ENCODE measurements at regions not wholly inside any gene's neighbourhood (a gene's known extent, or its start where the extent isn't known, plus 50 kb on each side); places are given as distances from the start of the nearest gene placed in this dataset.

- Mint-ChIP-seq H3K9me3 (ENCODE audit: unreplicated experiment) (peaks cover 13% of the 10 kb centered on the region), H3K4me3 (ENCODE audit: unreplicated experiment) (no peak overlapping the region), H3K27ac (ENCODE audit: unreplicated experiment) (no peak overlapping the region), H3K4me1 (ENCODE audit: low read depth, unreplicated experiment) (peaks cover 7% of the 10 kb centered on the region), H3K36me3 (ENCODE audit: insufficient read depth, unreplicated experiment) (no peaks in the 10 kb centered on the region), H3K27me3 (ENCODE audit: insufficient read depth, unreplicated experiment) (no peaks in the 10 kb centered on the region)
- no peaks in the 10 kb centered on the region for H3K27me3 ChIP-seq (replicated peaks; ENCODE audit: control insufficient read depth, insufficient read depth, low read length)
- H3K4me3 ChIP-seq (ENCODE audit: low read depth, low read length) = no peak overlapping the region
- BruUV-seq (replicated peaks) = no TSS peak
- H3K36me3 ChIP-seq (ENCODE audit: control insufficient read depth, insufficient read depth, low read length) = no peaks in the 10 kb centered on the region
- intact Hi-C loops (cut with micrococcal nuclease; ENCODE audit: unreplicated experiment) = no loop called here
- CTCF ChIA-PET = no interaction called here
- 0 out of 2 replicates have a peak, but pooled peaks cover 7% of the 10 kb centered on the region for H3K4me1 ChIP-seq
- no peaks in the 10 kb centered on the region; the same call in 1 of the 2 replicates for H3K9me3 ChIP-seq
- POLR2A ChIA-PET = no interaction called here
- DNase-seq = no peak
- no peak for TF ChIP-seq CTCF (IDR thresholded peaks at IDR 0.05; ENCODE audit: insufficient read depth in 1 of 2, low read depth in 1 of 2, low read length in 1 of 2, severe bottlenecking in 1 of 2, unreplicated experiment in 1 of 2)
Measured at GRCh38 chr11:13103962-13104554, 94.9 kb downstream of the RASSF10 start.

GRCh38 chr11:13104619-13105236 is 95.6 kb downstream of the RASSF10 start:
- no peak for TF ChIP-seq CTCF (IDR thresholded peaks at IDR 0.05; ENCODE audit: insufficient read depth in 1 of 2, low read depth in 1 of 2, low read length in 1 of 2, severe bottlenecking in 1 of 2, unreplicated experiment in 1 of 2)
- Mint-ChIP-seq H3K36me3 (ENCODE audit: insufficient read depth, unreplicated experiment) (no peaks in the 10 kb centered on the region), H3K4me3 (ENCODE audit: unreplicated experiment) (no peak overlapping the region), H3K4me1 (ENCODE audit: low read depth, unreplicated experiment) (peaks cover 7% of the 10 kb centered on the region), H3K27ac (ENCODE audit: unreplicated experiment) (no peak overlapping the region), H3K27me3 (ENCODE audit: insufficient read depth, unreplicated experiment) (no peaks in the 10 kb centered on the region), H3K9me3 (ENCODE audit: unreplicated experiment) (peaks cover 18% of the 10 kb centered on the region)
- no peak overlapping the region for H3K4me3 ChIP-seq (ENCODE audit: low read depth, low read length)
- BruUV-seq (replicated peaks) = no TSS peak
- no peaks in the 10 kb centered on the region; the same call in 1 of the 2 replicates for H3K9me3 ChIP-seq
- no peak for DNase-seq
- no peaks in the 10 kb centered on the region for H3K27me3 ChIP-seq (replicated peaks; ENCODE audit: control insufficient read depth, insufficient read depth, low read length)
- ChIA-PET CTCF (no interaction called here), POLR2A (no interaction called here)
- 0 out of 2 replicates have a peak, but pooled peaks cover 7% of the 10 kb centered on the region for H3K4me1 ChIP-seq
- intact Hi-C loops (cut with micrococcal nuclease; ENCODE audit: unreplicated experiment) = no loop called here
- no peaks in the 10 kb centered on the region for H3K36me3 ChIP-seq (ENCODE audit: control insufficient read depth, insufficient read depth, low read length)

GRCh38 chr11:13105237-13105844 is 96.2 kb downstream of the RASSF10 start:
- H3K27ac Mint-ChIP-seq (ENCODE audit: unreplicated experiment) = no peak overlapping the region
- peaks cover 18% of the 10 kb centered on the region for H3K9me3 Mint-ChIP-seq (ENCODE audit: unreplicated experiment)
- Histone ChIP-seq H3K4me1 (0 out of 2 replicates have a peak, but pooled peaks cover 7% of the 10 kb centered on the region), H3K27me3 (replicated peaks; ENCODE audit: control insufficient read depth, insufficient read depth, low read length) (no peaks in the 10 kb centered on the region), H3K36me3 (ENCODE audit: control insufficient read depth, insufficient read depth, low read length) (no peaks in the 10 kb centered on the region), H3K4me3 (ENCODE audit: low read depth, low read length) (no peak overlapping the region), H3K9me3 (no peaks in the 10 kb centered on the region; the same call in 1 of the 2 replicates)
- H3K36me3 Mint-ChIP-seq (ENCODE audit: insufficient read depth, unreplicated experiment) = no peaks in the 10 kb centered on the region
- POLR2A ChIA-PET = no interaction called here
- H3K4me3 Mint-ChIP-seq (ENCODE audit: unreplicated experiment) = no peak overlapping the region
- peaks cover 7% of the 10 kb centered on the region for H3K4me1 Mint-ChIP-seq (ENCODE audit: low read depth, unreplicated experiment)
- CTCF ChIA-PET = no interaction called here
- intact Hi-C loops (cut with micrococcal nuclease; ENCODE audit: unreplicated experiment) = no loop called here
- no peak for DNase-seq
- no peaks in the 10 kb centered on the region for H3K27me3 Mint-ChIP-seq (ENCODE audit: insufficient read depth, unreplicated experiment)
- no TSS peak for BruUV-seq (replicated peaks)
- TF ChIP-seq CTCF (IDR thresholded peaks at IDR 0.05; ENCODE audit: insufficient read depth in 1 of 2, low read depth in 1 of 2, low read length in 1 of 2, severe bottlenecking in 1 of 2, unreplicated experiment in 1 of 2) = no peak
